ENCODE measurements at regions not wholly inside any gene's neighbourhood (a gene's known extent, or its start where the extent isn't known, plus 50 kb on each side); places are given as distances from the start of the nearest gene placed in this dataset.

- no peak for ATAC-seq
- DNase-seq, result no peak
These were observed 60.6 kb upstream of the FRMD4A start for GRCh38 chr10:14391342-14391741.

DNA sequence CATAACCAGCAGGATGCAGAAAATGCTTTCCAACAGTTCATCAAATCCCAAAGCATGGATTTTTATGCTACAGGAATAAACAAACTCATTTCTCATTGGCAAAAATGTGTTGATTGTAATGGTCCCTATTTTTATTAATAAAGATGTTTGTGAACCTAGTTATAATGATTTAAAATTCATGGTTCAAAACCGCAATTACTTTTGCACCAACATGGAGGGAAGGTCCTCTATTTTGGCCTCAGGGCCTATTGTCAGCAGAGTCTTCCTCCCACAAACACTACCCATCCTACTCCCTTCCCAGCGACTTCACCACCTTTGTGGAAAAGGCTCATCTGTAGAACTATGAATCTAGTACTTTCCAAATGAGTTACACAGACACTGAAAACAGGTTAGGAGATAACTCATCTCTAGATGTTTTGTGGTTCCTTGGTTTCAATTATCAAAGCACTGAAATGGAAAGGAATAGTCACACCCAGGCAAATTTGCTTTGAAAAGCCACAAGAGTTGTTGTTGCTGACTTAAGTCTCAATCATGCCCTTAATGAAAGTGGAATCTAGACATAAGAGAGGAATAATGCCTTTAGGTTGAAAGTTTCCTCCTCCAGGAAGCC lies 59.4 kb upstream of the FRMD4A start:
- DNase-seq, result peak; percentile 33
- ATAC-seq, result peak; percentile 86

- ATAC-seq, result peak; percentile 82
- peak; percentile 50 for DNase-seq
These were observed 55.2 kb upstream of the FRMD4A start for GRCh38 chr10:14385596-14386593.

DNA sequence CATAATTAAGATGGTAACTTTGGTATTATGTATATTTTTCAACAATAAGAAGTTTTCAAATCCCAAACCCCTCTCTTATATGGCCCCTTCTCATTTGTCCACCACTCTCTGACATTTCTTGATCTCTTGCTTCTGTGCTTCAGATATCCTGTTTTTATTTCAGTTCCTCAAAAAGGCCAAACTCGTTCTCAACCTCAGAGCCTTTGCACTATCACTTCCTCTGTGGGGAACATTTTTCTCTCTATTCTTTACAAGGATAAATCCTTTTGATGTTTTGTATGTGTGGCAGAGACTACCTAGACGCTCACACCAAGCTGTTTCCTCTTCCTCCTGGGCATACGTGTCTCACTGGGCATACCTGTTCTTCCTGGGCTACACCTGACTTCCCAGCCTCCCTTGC lies 54.2 kb upstream of the FRMD4A start:
- no peak for ATAC-seq
- no peak for DNase-seq

DNA sequence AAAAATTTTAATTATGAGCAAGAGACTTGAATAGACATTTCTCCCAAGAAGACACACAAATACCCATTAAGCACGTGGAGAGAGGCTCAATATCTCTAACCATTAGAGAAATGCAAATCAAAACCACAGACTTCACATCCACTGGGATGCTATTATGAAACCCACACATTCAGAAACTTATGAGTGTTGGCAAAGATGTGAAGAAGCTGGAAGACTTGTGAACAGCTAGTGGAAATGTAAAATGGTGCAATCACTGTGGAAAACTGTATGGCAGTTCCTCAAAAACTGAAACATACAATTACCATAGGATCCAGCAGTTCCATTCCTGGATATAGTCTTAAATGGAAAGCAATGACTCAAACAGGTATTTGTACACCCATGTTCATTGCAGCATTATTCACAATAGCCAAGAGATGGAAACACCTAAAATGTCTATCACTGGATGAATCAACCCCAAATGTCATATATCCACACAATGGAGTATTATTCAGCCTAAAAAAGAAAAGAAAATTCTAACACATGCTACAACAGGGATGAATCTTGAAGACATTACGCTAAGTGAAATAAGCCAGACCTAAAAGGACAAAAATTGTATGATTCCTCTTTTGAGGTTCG lies 53.5 kb upstream of the FRMD4A start:
- DNase-seq (no peak), ATAC-seq (no peak)

- DNase-seq (no peak), ATAC-seq (no peak)
These were observed 52.5 kb upstream of the FRMD4A start for GRCh38 chr10:14383266-14383665.

DNA sequence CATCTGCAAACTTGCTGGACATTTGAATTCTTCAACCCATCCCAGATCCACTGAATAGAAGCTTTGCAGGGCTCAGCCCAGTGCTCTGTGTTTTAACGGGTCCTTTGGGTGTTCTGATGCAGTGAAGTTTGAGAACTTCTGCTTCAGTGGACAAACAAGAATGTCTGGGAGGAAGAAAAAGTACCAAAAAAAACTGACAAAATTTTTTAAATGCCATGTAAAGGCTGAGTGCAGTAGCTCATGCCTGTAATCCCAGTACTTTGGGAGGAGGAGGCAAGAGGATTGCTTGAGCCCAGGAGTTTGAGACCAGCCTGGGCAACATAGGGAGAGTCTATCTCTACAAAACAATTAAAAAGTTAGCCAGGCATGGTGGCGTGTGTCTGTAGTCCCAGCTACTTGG lies 51.8 kb upstream of the FRMD4A start:
- DNase-seq, result no peak
- ATAC-seq, result no peak

GRCh38 chr10:14382022-14382421 lies 51.3 kb upstream of the FRMD4A start:
- DNase-seq (peak; percentile 27), ATAC-seq (peak; percentile 60)

GRCh38 chr10:14381475-14381874 lies 50.8 kb upstream of the FRMD4A start:
- ATAC-seq (no peak), DNase-seq (no peak)

- no peak for DNase-seq
- no peak for ATAC-seq
These were observed 50.0 kb upstream of the FRMD4A start for GRCh38 chr10:14380746-14381145.

Measured in stimulated activated naive CD8-positive, alpha-beta T cell treated with anti-CD3 and anti-CD28 coated beads, Interleukin-15, Interleukin-2, amounts not matched to agents 100 U/mL and 50 U/mL, for 24 hours (primary cell).